Endometrium (tissue), 2 donors: ENCODE measurements at regions not wholly inside any gene's neighbourhood (a gene's known extent, or its start where the extent isn't known, plus 50 kb on each side); places are given as distances from the start of the nearest gene placed in this dataset.
"Not testable (repeated sequence)": the region's sequence is repeated elsewhere in the genome, so short reads cannot be mapped to it uniquely, and the experiment has no call there.

Source experiments
- FAIRE-seq: peaks from 2 replicates; lab custom pipeline; 2012; peaks lifted over from hg19 to GRCh38; lab: Jason Lieb, UNC
- donor health status: control.
- donor health status: control.

DNA sequence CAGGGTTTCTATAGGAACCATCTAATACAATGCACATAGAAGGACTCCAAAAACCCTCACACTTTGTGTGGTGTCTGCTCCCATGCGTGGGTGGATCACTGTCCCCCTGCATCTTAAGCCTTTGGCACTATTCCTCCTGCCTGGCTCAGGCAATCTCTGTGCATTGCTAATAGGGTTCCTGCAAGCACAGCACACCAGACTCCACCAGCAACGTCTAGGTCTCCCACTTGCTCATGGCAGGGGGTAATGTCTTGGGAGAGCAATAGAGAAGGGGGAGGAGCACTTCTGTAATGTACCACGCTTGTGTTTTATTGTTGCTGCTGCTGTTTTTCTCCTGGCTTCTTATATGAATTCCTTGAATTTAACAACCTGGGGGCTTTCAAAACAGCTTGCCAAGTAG, 182.6 kb upstream of the GLRA1 start:
- FAIRE-seq = no peak

DNA sequence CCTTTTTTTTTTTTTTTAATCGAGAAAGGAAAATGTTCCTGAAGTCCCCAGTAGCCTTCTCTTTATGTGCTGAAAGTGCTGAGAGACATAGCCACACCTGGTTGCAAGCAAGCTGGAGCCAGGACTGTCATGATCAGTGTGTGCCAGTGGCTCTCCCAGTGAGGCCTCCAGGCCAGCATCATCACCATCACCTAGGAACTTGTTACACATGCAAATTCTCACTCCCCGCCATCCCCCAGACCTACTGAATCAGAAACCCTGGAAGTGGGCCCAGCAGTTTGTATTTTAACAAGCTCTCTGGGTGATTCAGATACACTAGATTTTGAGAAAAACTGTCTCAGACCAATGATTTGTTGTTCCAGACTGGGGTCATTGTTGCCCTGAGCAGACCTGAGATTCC, 181.9 kb upstream of the GLRA1 start:
- no peak for FAIRE-seq

DNA sequence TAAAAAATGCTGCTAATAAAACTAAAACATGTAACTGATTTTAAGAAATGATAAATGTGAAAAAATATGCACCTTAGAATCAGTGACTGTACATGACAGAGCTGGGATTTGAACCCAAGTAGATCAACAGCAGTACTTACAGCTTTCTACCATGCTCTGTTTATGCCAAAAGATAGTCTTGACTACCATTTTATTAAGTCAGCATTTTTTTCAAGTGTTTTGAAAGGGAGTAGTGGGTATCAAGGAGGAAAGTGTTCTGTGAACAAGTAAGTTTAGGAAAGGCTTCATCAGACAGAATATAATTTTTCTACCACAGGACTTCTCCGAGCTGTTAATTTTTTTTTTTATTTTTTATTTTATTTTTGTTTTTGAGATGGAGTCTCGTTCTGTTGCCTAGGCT, 180.4 kb upstream of the GLRA1 start:
- FAIRE-seq = no peak

DNA sequence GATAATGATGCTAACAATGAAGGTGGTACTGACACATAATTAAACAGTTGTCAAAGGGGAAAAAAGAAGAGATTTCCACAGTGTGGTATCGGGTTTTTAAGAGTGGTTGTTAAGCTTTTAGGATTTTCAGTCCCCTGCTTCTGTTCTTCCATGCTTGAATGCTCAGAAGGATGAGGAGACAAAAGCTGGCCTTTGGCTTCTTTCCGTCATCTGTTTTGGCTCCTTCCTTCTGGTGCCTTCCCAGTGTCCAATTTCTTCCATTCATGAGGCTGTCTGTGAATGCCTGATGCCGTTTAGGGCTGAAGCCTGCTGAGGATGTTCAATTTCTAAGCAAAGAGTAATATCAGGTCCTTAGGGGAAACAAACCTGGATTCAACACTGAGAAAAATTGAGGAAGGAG, 179.6 kb upstream of the GLRA1 start:
- FAIRE-seq = no peak

DNA sequence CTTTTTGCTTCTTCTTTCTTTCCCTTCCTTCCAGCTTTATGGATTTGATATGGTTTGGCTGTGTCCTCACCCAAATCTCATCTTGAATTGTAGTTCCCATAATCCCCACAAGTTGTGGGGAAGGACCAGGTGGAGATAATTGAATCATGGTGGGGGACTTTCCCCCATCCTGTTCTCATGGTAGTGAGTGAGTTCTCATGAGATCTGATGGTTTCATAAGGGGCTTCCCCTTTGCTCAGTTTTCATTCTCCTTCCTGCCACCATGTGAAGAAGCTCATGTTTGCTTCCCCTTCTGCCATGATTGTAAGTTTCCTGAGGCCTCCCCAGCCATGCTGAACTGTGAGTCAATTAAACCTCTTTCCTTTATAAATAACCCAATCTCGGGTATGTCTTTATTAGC, 178.3 kb upstream of the GLRA1 start:
- FAIRE-seq = not testable (repeated sequence)

DNA sequence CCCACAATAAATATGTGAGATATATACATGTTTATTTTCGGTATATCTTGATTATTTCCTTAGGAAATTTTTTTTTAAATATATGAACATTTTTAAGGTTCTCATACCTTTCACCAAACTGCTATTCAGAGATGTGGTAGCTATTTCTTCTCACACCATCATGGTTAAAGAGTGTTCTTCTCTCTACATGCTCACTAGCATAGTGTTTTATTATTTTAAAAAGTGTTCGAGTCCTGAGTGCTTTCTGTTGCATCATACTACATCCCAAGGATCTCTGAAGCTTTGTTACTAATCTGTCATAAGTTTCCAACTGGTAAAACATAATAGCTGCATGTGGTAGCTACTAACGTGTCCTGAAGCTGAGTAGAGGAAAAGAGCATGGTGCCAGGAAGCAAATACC, 177.4 kb upstream of the GLRA1 start:
- FAIRE-seq = no peak

DNA sequence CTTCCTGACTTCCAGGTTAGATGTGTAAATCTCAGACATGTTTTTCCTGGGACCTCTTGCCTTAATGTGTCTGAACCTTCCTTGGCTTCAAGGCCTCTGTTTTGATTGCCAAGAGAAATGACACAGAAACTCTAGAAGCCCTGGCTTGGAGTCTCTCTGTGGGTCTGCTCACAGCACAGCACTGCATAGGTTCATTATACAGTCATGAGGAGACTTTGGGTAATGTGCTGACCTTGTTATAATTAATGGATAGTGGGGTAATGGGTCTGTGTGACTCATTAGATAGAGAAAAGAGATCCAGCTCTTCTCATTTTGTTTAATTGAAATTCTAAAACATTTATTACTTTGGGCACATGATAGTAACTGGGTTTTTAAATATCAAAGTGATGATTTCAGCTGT, 175.8 kb upstream of the GLRA1 start:
- no peak for FAIRE-seq

DNA sequence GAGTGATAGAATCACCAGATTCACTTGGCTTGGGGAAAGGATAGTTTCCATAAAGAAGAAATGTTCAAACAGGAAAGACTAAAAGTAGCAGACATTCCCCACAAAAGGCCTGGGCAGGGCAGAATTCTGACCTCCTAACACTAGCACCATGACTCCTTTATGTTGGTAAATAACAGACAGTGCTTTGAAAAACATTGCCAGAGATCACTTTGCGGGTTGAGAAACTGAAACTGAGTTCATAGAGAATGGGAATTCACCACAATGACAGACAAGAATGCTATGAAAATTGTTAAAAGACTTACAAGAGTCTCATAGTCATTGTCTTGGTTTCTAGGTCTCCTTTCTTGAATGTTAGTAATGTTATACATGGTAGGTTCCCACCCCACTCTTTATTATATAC, 172.5 kb upstream of the GLRA1 start:
- no peak for FAIRE-seq

DNA sequence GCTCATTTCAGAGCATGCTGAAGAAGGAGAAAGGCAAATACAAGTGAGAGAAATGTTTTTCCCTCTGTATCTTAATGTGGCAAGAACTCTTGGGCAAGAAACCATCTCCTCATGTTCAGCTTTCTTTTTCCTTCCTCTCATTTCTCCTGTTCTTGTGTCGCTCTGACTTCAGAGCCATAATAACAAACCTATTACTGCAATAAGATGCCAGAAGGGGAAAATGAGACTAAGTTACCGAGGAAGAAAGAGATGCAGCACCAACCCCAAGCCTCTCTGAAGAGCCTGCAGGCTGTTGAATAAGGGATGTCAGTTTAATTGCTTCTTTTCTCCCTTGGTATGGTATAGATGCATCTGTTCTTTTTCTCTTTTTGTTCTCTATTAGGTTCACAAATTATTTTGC, 170.1 kb upstream of the GLRA1 start:
- no peak for FAIRE-seq

DNA sequence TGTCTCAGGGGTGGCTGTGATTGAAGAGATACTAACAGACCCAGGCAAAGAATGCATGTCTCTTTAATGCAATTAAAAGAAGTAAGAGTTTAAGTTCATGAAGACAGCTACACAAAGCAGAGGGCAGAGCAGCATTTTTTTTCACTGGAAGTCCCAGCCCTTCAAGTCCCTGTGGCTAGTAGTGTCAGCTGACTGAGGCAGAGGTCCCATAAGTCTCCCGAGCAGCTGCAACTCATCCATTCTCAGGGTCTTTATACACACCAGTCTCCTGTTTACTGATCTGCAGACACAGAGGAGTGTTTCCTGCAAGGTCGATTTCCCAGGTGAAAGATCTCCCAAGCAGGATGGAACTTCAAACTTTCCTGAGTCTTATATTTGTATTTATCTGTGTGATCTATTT, 169.4 kb upstream of the GLRA1 start:
- FAIRE-seq = no peak

DNA sequence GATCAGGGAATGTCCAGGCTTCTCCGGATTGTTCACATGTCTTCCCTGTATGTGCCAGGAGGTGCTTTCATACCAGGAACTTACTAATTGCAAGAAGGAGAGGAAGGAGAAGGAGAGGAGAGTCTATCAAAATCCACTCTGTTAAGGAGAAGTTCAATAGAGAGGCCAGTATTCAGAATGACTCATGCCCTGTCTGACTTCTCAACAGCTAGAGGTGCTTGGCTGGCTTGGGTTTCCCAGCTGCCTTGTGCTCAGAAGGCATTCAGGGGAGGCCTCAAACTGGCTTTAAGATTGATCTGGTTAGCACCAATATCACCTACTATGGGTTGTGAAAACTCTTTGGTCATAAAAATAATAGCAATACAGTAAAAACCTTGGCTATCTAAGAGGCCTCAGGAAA, 167.9 kb upstream of the GLRA1 start:
- FAIRE-seq = no peak

DNA sequence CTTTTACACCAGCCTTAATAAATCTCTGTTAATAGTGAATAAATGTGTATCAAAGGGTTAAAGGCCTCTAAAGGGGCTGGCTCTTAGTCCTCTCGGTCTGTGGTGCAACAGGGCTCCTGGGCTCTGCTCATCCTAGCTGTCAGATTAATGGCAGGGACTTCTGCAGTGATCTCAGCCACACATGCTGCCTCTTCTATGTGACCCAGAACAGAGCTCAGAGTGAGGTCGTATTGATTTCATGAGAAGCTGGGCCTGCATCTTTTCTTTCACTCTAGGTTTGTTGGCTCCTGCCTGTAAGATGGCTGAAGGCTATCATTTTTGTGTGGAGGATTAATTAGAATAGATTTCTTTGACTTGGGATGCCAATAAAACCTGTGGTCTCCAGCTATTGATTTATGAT, 165.0 kb upstream of the GLRA1 start:
- no peak for FAIRE-seq

DNA sequence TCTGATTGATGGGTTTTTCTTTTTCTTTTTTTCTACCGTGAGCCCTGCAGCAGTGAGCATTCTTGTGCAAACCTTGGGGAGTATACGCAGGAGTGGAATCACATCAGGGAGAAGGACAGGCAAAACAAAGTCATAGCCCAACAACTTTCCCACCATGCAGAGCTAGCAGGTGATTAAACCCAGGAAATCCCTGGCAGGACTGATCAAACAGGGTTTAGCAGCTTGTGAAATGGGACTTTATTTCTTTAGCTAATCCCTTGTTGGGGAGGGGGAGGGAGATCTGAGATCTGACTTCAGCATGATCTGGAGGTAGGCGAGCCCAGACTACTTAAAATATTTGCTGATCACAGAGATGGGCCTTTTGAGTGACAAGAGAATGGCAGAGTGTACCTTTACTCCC, 162.0 kb upstream of the GLRA1 start:
- no peak for FAIRE-seq

DNA sequence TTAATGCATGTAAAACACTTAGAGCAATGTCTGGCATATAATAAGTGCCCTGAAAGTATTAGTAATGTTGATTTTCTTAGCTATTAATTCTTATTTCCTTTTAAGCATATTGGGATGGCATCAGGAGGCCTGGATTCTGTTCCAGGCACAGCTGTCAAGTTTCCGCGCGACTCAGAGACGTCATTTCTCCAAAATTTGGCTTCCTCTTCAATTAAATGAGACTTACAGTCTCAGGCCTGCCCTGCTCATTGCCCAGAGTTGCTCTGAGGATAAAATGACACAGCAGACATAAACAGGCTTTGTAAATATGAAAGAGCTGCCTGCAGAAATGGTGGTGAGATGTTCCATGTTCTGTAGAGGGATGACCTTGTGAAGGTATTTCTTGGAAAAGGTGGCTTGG, 159.8 kb upstream of the GLRA1 start:
- FAIRE-seq = no peak

DNA sequence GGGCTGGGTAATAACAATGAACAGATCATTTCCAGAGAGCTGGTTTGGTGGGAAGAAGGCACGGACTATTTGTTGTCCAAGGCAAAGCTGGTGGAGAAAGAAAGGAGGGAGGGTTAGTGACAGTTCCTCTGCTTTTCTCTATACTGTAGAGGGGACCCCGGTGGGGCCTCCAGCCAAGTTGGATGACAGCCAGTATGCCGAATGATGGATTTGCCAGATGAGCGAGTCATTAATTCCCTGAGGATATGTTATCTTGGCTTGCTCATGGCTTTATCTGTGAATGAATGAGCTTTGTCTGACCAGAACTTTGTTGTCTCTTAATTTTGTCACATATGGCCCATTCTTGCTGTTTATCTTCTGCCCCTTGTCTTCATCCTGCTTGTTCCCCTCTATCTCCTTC, 158.6 kb upstream of the GLRA1 start:
- FAIRE-seq = no peak

DNA sequence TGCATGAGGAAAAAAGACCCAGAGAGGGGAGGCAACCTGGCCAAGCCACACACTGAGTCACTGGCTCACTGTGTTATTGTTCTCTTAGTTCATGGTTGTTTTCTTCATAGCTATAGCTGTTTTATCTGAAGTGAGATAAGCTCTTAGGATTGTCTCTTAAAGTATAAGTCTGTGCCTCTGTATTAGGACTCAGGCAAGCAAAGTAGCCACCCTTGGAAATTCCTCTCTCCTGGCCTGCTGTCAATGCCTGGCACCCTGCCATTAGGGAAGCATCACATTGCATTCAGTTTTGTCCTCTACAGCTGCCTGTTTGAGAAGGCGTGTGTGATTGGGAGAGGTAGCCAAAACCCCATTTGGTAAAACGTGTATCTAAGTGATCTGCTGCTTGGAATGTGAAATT, 147.4 kb upstream of the GLRA1 start:
- FAIRE-seq = no peak

DNA sequence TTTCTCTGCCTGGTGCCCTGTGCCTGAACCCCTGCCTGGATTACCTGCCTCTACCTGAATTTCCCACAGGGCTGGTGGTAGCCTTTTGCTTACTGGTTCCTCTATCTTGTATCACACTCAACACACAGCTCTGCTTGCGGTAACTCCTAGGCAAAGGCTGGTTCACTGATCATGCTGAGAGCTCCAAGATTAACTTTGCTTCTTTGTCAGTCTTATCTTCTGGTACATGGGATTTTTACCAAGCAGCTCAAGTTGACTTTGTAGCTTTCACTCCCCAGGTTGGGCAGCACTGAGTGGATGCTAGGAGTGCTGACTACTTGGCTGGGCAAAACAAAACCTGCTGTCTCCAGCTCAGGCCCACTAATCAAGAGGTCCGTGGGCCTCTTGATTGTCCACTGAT, 145.9 kb upstream of the GLRA1 start:
- FAIRE-seq = no peak

DNA sequence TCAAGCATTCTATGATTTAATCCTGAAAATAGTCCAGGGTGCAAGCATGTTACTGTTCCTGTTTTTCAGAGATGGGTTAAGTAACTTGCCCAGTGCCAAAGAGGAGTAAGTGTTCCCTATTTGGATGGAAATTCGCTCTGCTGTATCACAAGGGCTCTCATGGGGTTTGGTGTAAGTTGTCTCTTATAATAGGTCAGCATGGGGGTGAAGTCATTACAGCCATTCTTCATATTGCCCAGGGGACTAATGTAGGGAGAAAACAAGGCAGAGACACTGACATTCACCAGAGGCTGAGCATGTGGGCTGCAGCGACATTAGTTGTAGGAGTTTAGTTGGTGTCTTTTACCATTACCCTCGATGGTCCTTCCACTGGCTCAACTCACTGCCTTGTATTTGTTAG, 142.1 kb upstream of the GLRA1 start:
- no peak for FAIRE-seq

DNA sequence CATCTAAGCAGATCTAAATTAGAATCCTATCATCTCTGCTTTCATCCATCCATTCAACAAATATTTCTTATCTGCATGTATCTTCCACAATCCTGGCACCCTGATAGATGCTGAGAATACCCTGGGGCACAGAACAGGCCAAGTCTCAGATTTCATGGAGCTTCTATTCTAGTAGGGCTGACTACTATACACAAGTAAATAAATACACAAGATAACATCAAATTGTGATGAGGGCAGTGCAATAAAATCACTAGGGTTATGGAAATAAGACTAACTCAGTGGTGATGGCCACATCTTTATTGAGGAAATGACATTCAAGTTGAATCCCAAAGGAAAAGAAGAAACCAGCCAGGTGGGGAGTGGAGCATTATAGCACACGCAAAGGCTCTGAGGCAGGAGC, 138.4 kb upstream of the GLRA1 start:
- FAIRE-seq = no peak

DNA sequence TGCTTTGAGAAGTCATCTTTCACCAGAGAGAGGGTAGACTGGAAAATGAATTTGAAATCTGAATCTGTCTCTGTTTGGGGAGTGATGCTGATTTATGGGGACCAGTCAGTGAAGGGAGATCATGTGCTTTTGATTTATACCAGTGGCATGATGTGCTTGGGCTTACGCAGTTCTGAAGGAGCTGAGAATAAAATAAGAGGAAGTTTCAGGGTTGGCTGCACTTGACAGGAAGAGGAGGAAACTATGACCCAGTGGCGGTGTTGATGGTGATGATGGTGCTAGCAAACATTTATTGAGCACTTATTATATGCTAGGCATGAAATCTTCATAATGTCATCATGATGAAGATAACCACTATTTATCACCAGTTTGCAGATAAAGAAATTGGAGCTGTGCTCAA, 136.4 kb upstream of the GLRA1 start:
- no peak for FAIRE-seq

DNA sequence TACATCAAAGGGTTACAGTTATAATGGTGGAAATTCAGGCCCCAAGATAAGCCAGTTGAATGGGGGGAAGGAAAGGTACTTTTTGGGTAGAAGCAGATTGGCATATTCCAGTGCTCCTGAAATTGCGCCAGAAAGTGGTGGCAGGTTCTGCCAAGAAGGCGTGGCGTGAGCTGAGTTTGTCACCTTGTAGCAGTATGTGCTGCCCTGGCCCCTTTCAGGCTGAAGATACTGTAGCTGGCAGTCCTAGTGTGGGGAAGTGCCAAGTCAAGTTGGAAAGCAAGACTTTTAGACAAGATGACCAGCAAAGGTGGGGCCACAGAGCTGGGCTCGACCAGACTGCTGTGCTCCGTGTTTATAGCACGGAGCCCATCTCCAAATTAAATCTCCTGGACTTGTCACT, 133.6 kb upstream of the GLRA1 start:
- FAIRE-seq = no peak

DNA sequence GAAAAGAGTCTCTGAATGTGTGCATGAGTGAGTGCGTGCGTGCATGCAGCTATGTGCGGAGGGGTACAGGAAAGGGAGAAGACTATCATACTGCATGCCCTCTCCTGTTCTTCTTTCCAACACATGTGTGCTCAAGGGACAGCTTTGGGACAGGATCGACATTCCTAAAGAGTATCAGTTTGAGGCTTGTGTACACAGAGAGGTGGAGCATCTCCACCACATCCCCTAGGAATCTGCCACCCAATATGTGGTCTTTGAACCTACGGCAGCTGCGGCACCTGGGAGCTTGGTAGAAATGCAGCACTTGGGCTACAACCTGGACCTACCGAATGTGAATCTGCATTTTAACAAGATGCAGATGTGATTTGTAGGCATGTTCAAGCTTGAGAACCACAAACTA, 132.3 kb upstream of the GLRA1 start:
- FAIRE-seq = no peak

DNA sequence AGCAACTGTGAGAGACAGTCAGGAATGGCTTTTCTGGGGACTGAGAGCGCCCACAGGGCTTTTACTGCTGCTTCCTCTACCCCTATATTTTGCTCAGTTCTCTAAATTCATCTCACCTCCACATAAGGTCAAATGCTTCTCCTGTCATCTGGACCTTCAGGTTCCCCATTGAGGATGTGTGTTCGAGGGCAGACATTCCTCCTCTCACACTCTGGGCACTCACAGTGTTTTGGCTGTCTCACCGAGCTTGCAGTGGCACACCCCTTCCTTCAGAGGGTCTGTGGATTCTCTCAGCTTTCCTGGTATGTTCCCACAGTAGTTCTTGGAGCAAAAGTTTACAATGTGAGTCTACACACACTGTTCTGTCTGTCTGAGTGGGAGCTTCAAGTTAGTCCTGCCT, 127.8 kb upstream of the GLRA1 start:
- no peak for FAIRE-seq

DNA sequence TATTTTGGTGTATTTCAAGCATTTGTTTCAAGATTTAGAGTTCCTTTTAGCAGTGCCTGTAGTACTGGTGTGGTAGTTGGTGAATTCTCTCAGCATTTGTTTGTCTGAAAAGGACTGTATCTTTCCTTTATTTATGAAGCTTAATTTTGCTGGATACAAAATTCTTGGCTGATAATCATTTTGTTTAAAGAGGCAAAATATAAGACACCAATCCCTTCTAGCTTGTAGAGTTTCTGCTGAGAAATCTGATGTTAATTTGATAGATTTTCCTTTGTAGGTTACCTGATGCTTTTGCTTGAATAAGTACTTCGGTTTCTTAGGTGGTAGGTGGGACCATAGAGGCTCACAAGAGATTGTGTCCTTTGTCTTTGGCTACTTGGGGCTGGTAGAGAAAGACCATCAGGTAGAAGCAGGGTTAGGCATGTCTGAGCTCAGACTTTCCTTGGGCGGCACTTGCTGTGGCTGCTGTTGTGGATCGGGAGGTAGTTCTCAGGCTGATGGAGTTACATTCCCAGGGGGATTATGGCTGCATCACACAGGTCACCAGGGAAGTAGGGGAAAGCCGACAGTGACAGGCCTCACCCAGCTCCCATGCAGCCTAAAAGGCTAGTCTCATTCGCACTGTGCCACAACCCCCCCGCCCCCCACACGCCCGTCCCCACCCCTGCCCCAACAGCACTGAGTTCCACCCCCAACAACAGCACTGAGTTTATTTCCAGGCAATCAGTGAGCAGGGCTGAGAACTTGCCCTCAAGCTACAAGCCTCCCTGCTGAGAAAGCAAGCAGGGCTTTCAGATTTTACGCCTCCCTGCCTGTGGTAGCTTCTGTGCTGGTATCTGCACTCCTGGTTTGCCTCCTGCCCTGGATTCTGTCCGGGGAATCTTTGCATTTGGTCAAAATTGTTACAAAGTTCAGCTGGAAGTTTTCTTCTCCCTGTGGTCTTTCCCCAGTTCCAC, 127.1 kb upstream of the GLRA1 start:
- no peak for FAIRE-seq

DNA sequence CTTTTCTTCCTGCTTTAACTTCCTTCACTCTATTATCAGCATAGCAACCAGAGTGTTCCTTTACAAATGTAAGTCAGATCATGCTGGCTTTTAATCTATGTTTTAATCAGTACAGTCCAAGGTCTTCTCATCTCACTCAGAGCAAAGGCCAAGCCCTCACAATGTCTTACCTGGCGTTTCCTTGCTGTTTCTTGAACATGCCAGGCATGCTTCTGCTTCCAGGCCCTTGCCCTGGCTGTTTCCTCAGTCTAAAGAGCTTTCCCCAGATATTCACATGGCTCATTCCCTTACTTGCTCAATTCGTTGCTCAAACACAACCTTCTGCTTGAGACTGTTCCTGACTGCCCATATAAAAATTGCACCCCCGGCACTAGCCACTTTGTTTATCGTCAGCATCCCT, 121.7 kb upstream of the GLRA1 start:
- FAIRE-seq = no peak
